Endometrium (tissue), 2 donors: ENCODE measurements at regions not wholly inside any gene's neighbourhood (a gene's known extent, or its start where the extent isn't known, plus 50 kb on each side); places are given as distances from the start of the nearest gene placed in this dataset.
A peak's percentile ranks its signal among the peaks of the same experiment; 100 is the strongest.

Experiments used
- FAIRE-seq: peaks from 2 replicates; lab custom pipeline; 2012; peaks lifted over from hg19 to GRCh38; lab: Jason Lieb, UNC
- donor health status: control.
- donor health status: control.

DNA sequence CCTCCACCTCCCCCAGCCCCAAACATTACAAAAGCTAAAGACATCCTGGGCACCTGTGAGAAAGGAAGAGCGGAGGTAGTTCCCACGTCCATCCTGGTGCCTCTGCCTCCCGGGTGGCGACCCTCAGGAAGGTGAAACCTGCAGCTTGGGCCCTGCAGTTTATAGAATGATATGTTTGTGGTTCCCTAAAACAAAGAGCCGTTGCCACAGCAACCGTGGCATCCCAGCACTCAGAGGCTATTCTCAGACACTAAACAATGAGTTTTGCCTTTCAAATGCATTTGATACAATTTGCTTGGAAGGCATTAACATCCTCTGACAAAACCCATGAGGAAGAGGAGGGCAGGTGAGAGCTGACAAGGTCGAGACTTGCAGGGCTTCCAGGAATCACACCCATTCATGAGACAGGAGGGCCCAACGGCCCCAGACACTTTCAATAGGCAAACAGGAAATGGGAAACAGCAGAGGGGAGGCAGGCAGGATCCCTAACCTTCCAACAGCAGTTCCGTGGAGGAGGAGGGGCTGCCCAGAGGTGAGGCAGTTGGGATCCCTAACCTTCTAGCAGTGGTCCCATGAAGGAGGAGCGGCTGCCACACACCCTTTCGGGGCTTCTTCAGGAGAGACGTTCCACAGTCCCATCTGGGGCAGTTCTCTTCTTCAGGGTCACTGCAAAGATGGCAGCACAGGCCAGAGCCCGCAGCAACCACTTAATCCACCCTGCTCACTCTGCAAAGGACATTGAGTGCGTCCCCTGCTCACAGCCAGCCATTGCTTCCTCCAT lies 379.2 kb downstream of the SHANK2 start:
- no peak for FAIRE-seq

DNA sequence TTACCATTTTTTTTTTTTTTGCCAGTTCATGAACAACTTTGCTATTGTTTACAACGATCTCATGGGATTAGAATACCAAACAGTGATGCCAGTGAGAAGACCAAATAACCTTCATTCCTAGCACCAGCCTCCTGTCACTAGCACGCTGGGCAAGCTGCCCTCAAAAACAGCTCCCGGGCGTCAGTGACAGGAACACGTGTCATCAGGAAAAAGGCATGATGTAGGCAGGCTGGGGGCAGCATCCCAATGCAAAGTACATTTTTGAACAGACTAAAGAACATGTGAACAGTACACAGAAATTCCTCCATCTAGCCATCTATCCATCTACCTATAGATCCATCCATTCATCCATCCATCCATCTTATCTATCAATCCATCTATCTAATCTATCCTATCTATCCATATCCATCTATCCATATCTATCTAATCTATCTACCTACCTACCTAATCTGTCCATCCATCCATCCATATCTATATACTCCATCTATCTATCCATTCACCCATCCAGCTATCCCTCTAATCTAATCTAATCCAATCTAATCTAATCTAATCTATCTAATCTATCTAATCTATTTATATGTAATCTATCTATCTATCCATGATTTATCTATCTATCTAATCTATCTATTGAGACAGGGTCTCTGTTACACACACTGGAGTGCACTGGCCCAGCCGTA lies 378.5 kb downstream of the SHANK2 start:
- no peak for FAIRE-seq

DNA sequence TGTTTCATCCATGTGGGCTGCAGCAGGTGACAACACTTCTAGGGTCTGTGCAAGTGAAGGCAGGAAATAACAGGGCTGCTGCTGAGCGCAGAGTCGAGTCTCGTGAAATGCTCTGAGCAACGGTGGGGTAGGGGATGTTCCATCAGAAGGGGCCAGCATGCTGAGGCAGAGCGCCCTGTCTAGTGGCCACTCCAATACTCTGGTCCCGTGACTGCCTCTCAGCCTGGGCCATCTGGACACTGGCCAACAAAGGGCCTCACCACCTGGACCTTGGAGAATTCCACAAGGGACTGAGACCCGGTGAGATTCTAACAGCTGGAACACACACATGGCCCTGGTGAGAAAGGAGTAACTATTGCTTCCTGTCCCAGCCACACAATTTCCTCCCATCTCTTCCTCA lies 375.7 kb downstream of the SHANK2 start:
- no peak for FAIRE-seq

GRCh38 chr11:70877151-70877550 lies 375.2 kb downstream of the SHANK2 start:
- no peak for FAIRE-seq

GRCh38 chr11:70878366-70878765 lies 374.0 kb downstream of the SHANK2 start:
- FAIRE-seq: no peak

GRCh38 chr11:70879601-70880285 lies 372.6 kb downstream of the SHANK2 start:
- no peak for FAIRE-seq

GRCh38 chr11:70880416-70880815 lies 372.0 kb downstream of the SHANK2 start:
- no peak for FAIRE-seq

DNA sequence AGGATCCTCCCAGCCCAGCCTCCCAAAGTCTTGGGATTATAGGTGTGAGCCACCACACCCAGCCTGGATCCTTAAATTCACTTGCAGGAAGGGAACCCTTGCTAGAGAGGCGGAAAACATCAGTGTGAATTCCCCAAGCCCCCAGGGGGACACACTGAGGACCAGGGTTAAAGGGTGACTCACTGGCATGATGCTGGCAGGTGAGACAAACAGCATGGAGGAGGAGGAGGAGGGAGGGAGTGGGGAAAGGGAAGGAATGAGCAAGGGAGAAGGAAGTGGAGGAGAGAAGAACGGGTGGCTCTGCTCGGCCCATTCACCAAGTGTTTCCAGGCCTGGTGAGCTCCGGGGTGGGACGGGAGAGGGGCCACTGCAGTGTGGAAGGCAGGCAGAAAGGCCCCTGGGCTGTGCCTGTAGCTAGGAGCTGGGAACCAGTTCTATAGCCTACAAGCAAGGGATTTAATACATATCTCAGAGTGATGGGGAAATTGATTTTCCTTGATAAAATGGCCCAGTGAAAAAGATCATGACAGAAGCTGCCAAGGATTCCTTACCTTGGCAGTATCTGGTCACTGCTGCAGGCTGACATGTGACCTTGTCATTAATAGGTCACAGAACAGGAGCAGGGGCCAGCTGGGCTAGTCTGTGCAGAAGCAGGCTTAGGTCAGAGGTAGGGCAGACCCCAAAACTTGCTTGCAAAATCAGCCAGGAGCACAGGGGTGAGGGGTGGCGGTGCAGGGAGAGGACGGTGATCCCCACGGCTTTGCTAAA lies 370.2 kb downstream of the SHANK2 start:
- FAIRE-seq: no peak

- FAIRE-seq: no peak
Measured at GRCh38 chr11:70882716-70883085, 369.7 kb downstream of the SHANK2 start.

DNA sequence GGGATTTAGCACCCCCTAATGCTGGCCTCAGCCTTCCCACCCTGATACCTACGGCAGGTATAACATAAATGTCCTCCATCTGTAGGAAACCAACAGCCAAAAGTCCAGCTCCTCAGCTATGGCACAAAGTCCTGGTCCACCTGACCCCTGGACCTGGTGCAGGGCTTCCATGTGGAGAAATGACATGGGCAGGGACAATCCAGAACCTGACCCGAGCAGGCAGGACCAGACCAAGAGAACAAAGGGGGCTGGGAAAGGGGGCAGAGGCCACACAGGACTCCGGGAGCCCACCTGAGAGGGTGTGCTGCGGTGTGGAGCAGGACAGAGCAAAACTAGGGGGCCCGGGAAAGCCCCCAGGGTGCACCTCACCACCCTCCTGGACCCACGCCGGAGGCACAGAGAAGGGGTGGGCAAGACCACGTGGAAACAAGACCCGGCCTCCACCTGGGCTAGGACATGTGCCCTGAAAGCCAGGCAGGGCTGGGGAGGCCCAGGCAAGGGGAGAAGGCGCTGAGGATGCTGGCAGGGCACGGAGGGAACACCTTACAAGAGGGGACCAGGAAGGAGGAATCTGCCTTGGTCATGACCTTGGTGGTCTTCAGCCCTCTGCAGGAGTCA lies 368.9 kb downstream of the SHANK2 start:
- FAIRE-seq: no peak

GRCh38 chr11:70883973-70884623 lies 368.3 kb downstream of the SHANK2 start:
- FAIRE-seq: peak; percentile 98

DNA sequence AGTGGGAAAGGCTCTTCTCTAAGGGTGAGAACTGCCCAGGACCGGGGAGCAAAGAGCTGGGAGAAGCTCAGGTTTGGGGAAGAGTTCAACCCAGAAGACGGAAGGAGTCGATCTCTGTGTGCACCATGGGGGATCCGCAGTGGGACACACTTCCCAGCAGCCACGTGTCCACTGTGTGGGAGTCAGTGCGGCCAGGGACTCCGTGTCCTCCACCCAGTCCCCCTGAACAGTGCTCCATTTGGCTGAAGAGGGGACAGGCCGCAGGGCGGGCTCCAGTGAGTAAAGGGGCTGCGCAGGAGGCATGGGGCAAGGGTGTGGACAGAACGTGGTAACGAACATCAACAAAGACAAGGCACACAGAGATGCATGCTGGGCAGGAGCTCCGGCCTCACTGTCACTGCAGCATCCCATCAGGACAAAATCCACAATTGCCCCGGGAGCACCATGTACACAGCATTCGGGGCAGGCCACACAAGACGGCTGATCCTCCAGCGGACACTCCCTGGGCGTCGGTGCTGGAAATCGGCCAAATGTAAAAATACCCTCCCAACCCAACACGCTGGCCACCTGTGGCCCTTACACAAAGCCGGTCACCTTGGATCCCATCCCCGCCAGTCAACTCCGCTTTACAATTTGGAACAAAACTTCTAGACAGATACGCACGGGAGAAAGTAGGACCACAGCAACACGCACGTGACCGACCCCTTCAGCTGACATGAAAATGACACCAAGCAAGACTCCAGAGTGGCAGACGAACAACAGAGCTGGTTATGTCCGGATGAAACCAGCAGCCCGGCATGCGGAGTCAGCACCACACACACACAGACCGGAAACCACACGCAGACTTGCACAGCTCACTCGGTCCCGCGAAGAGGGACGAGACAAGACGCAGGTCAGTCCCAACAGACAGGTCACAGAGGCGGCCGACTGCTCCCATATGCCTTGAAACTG lies 366.8 kb downstream of the SHANK2 start:
- FAIRE-seq: peak; percentile 94

DNA sequence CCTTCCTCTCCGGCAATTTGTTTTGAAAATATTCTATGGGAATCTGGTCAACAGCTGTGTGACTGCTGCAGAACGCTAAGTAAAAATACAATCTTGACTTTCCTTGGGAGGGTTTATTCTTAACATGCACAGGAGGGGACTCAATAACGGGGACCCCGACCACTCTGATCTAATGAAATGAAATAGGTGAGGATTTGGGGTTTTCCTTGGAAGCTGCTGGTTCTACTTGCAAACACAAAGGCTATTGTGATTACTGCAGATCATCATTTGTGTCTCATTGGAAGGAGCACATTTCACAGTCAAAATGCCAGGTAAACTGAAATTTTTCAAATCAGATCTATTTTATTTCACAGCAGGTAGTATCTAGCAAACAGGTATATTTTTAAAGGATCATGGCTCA lies 366.1 kb downstream of the SHANK2 start:
- FAIRE-seq: no peak

- FAIRE-seq: no peak
Measured at GRCh38 chr11:70886676-70887541, 365.5 kb downstream of the SHANK2 start.

- FAIRE-seq: no peak
Measured at GRCh38 chr11:70887542-70887827, 364.9 kb downstream of the SHANK2 start.

DNA sequence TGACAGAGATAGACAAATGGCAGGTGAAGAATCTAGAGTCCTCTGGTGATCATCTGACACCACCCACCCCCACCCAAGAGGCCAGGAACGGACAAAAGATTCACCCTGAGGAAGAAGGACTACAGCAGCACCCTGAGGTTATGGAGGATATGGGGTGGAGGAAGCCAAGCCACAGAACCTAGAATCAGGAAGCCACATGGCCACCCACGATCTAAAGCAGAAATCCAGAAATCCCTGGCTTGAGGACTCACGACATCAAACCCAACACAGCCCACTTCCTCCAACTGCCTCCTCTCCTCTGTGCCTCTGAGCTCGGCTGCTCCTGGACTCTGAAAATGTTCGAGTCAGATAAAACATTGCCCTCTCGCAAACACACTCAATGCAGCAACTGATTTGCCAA lies 364.3 kb downstream of the SHANK2 start:
- no peak for FAIRE-seq

GRCh38 chr11:70889411-70889810 lies 363.0 kb downstream of the SHANK2 start:
- no peak for FAIRE-seq

DNA sequence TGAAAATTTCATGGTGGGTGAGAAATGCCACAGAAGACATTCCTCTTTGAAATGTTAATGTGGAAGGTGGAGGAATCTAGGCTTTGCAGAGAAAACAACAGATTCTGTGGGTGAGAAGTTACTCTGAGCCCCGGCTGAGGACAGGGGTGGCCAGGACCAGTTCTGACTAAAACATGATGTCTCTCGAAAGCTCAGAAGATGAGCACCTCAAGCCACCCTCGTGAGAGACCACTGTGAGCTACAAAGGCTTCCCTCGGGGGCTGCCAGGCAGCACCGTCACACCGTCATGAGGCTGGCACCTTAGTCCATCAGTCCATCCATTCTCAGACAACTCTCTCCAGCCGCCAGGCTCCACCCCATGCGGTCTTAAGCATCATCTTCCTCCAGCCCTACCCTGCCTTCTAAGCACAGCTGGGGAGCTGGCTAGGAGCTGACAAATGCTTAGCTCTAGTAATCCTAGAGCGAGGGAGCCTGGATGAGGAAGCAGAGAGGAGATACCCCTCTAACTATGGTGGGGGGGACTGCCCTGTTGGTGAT lies 360.5 kb downstream of the SHANK2 start:
- FAIRE-seq: no peak

- no peak for FAIRE-seq
Measured at GRCh38 chr11:70892889-70893288, 359.5 kb downstream of the SHANK2 start.
